Pons (tissue), 1 donor: ENCODE measurements at regions not wholly inside any gene's neighbourhood (a gene's known extent, or its start where the extent isn't known, plus 50 kb on each side); places are given as distances from the start of the nearest gene placed in this dataset.

Experiments
- DNase-seq: peaks from one replicate; pipeline ENCODE4 v3.0.0-alpha.2; 2016; ENCODE audit warnings: low spot score

GRCh38 chr17:68812876-68813584 is 142.2 kb downstream of the ABCA8 start:
- DNase-seq: no peak

DNA sequence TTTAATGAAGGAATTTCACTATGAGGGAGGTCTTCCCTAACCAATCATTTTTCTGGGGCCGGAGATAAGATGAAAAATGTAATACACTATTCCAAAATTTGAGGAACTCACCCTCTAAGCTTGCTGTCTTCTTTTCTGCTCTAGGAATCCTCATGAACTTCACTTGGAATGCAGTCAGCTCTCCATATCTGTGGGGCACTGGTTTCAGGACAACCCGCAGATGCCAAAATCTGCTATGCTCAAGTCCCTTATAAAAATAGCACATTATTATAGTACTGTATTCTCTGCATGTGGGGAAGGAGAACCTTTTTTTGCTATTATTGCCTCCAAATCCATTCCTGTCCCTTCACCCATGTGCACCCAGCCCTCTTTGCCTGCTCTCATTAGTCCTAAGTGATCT is 146.0 kb downstream of the ABCA8 start:
- DNase-seq: no peak

- no peak for DNase-seq
Observed at GRCh38 chr17:68807998-68808772, 147.0 kb downstream of the ABCA8 start.

DNA sequence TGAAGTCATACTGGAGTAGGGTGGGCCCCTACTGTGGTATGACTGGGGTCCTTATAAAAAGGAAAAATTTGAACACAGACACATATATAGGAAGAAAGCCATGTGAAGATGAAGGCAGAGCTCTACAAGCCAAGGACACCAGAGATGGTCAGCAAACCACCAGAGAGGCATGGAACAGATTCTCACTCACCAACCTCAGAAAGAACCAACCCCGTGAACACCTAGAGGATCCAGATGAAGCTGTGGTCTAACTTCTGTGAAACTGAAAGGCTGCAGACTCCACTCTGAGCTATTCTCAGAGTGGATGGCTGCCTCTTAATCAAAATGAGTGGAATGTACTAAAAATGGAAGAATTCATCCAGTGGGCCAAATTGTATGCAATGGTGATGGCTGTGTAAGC is 149.6 kb downstream of the ABCA8 start:
- no peak for DNase-seq

GRCh38 chr17:68804777-68805520 is 150.2 kb downstream of the ABCA8 start:
- no peak for DNase-seq

DNA sequence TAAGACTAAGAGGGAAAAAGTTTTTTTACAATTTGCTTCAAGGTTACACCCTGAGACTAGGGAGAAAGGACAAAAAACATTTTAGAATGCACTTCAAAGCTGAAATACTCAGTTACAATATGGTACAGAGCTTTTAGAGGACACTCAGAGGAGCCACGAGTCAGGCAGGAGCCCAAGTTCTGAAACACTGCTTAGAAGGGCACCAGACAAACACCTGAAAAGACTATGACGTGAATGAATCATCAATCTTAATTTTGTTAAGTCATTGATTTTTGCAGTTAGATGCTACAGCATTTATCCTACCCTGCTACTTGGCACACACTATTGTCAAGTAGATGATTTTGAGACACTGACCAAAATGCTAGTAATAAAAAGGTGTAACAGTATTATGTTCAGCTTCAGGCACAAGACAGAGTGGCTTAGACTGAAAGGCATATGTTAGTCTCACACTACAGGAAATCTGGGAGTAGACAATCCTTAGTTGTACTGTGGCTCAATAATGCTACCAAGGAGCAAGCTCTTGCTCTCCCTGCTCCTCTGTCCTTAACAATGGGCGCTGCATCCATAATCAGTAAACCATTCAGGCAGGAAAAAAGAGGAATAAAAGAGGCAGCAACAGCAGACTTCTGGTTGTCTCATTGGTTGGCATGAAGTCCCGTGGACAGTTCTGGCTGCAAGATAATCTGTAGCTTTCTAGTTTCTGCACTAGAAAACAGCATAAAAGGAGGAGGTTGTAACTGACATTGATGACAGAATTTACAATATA is 151.8 kb downstream of the ABCA8 start:
- peak; percentile 28 for DNase-seq

- DNase-seq: no peak
Observed at GRCh38 chr17:68801335-68802247, 153.6 kb downstream of the ABCA8 start.

DNA sequence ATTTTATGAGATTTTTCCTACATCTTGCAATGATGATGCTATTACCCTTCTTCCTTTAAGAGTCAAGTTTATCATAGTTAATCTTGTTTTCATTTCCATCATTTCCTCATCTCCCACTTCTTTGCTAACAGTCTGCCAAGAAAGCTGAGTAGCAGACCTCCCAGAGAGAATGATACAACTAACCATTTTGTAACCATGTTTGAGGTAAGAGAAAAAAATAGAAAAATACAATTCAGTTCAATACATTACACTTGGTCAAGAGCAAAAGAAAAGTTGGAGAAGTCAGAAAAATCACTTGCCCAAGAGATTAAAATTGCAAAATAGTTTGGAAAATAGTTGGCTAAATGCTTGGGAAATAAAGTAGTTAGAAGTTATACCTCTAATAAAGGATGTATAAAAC is 154.4 kb downstream of the ABCA8 start:
- no peak for DNase-seq

DNA sequence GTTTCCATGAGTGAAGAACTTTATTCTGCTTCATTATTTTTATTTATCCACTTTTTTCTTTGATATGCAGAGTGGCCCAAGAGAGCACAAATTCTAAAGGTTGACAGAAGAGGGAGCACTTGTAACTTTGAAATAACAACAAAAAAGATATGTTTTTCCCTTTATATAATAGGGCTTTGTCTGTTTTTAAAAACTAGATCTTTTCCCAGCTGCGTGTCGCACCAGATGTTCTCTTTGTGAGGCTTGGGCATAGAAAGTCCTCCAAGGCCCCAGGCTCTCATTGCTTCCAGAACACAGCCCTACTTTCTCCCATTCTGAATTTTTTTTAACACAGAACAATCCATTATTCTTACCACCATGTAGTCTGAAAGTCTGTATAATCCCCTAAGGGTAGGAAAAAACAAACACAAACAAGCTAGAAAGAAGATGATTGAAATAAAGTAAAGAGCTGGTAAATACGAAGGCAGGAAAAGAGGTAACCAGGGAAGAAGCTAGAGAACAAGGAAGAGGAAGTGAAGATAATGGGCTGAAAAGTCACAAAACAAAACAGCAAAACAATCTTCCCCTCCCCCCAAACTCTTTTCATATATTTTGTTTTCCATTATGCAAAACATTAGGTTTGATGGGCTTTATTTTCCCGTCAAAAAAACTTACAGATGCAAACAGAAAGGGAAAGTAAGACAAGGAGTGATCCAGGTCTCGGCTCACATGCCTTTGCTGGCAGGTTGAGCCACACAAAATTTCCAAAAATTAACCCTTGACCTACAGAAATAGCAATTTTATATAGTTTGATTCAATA is 160.4 kb downstream of the ABCA8 start:
- DNase-seq: peak; percentile 99

DNA sequence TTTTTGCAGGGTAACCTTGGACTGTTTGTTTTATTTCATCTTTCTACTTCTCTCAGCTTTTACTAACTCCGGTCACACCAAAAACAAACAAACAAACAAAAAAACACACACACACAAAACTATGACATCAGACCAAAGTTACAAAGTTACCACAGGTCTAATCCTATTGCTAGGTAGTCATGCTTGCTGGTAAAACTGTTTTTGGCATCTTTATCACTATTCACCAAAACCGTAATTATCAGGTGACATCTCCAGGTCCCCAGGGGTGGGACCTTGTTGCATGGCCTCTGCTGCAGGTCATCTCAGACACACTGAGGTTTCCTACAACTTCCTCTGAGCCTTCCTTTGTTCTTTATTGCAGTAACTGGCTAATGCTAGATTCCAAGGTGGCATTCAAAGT is 162.3 kb downstream of the ABCA8 start:
- DNase-seq: no peak

DNA sequence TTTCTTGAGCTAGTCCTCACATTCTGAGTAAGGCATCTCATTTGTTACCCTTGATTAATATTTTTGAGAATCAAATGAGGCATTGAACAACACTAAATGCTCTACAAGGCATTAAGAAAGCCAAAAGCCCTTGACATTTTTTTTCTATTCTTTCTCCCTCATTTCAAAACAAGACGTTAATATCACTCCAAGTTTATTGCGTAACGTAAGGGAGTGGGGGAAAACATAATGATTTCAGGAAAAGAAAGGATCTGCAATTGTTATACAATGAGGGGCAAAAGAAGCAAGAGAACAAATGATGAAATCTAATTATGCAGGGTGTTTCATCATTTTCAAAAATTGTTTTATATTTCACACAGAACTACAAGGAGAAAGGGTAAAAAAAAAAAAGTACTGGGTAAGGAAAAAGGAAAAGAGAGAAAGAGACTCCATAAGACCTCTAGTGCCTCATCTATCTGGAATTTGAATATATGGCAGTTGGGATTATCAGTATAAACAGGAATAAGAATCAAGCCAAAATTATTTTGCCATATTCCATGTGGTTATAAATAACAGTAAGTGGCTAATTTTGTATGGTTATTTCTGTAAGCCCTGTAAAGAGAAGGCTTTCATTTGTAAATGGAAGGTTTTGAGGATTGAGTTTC is 163.0 kb downstream of the ABCA8 start:
- DNase-seq: no peak

GRCh38 chr17:68790931-68791330 is 164.3 kb downstream of the ABCA8 start:
- DNase-seq: no peak

DNA sequence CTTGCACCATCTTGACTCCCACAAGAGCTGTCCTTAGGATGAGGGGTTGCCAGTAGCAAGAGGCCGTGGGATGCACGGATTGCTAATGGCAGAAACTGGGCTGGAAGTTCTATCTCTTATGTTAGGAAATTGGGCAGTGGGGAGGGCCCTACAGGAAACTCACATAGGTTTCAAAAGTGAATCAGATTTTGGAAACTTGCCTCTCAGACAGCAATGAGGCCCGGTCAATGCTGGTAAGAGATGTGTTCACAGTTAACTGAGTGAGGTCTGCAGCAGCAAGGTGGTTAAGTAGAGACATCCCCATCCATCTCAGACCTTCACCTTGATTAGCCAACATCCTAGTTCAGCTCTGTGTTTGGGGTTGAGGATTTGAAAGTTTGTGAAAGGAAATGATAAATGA is 164.7 kb downstream of the ABCA8 start:
- DNase-seq: no peak

- DNase-seq: no peak
Observed at GRCh38 chr17:68789203-68789962, 165.8 kb downstream of the ABCA8 start.

DNA sequence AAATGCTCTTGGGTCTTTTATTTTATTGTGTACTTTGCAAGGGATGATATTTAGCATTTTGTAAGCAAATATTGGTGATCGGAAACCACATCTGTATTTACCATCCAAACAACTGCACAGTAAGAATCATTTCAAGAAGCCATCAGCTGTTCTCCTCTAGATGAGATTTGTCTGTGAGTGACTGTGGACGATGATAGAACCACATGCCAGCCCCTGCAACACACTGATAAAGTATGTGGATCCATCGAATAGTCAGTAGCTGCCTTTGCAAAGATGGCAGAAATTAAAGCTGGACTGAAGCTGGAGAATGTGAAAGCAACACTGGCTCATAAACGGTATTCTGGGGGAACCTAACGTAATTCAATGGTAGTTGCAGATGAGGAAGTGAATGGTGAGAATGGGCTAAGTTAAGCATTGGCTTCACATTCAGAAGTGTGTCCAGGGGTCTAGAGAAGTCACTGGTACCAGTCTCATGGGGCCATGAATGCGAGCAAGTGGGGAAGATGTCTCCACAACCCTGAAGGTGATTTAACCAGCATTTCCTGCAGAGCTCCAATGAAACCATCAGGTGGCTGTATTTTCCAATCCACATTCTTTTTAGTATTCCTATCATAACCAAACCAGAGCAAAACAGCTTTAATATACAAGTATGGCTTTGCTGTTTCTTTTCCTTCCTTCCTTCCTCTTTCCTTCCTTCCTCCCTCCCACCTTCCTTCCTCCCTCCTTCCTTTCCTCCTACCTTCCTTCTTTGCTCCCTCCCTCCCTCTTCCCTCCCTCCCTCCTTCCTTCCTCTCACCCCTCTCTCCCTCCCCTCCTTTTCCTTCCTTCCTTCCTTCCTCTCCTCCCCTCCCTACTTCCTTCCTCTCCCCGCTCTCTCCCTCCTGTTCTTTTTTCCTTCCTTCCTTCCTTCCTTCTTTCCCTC is 169.4 kb downstream of the ABCA8 start:
- no peak for DNase-seq

- DNase-seq: no peak
Observed at GRCh38 chr17:68784431-68784830, 170.8 kb downstream of the ABCA8 start.

GRCh38 chr17:68783861-68784260 is 171.3 kb downstream of the ABCA8 start:
- no peak for DNase-seq

DNA sequence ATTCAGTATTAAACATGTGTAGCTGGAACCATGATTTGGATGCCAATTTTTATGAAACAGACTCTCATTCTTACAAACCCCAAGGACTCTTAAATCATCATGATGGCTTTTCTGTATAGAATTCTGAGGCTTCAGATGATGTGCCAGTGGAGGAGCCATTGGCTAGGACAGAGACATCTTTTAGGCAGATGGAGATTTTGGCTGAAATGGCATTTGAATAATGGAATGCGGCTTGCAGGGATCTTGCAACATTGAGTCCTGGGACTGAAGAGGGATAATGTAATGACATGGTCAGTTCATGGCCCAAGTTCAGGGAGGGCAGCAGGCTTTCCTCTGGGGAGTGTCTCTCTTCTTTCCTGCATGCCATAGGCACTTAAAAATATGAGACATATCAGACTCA is 172.4 kb downstream of the ABCA8 start:
- no peak for DNase-seq
